IMR-90 (cell line): ENCODE measurements at regions not wholly inside any gene's neighbourhood (a gene's known extent, or its start where the extent isn't known, plus 50 kb on each side); places are given as distances from the start of the nearest gene placed in this dataset.
"Not testable (repeated sequence)": the region's sequence is repeated elsewhere in the genome, so short reads cannot be mapped to it uniquely, and the experiment has no call there.

Source experiments
- ATAC-seq: fragments of 200-7000 bp; cut with Tn5 transposase; 2 replicates; pipeline ENCODE4 v1.9.1; 2020; ENCODE audit warnings: low read depth, mild to moderate bottlenecking, moderate library complexity
- BruUV-seq: library from RNA; stranded (reverse); fragments of 400-500 nt; replicated peaks from 2 replicates; lab custom pipeline; 2021; lab: Mats Ljungman, UMichigan
- CTCF ChIA-PET: fragments of 300-600 bp; formaldehyde crosslinking; extraction: SDS; loops from one replicate; lab custom pipeline; 2021; ENCODE audit warnings: antibody characterized with exemption; lab: Yijun Ruan, JAX
- POLR2A ChIA-PET: fragments of 300-600 bp; sonication (Branson Sonifier 250); formaldehyde crosslinking; loops from one replicate; lab custom pipeline; 2022; ENCODE audit warnings: antibody characterized with exemption; ENCODE audit not compliant: unreplicated experiment; lab: Charles Lee
- DNase-seq: peaks from one replicate; pipeline ENCODE4 v3.0.0; 2013
- H2AFZ ChIP-seq: replicated peaks from 2 replicates; pipeline ENCODE3; 2013; ENCODE audit warnings: low read length, mild to moderate bottlenecking; ENCODE audit not compliant: poor library complexity
- H2AK5ac ChIP-seq: 2 replicates; pipeline ENCODE4 v1.6.1; 2013; ENCODE audit warnings: low read depth, low read length, inconsistent platforms
- H2AK9ac ChIP-seq: replicated peaks from 2 replicates; pipeline ENCODE3; 2013; ENCODE audit warnings: mild to moderate bottlenecking, low read depth, low read length, moderate library complexity; ENCODE audit not compliant: poor library complexity
- H2BK120ac ChIP-seq: 2 replicates; pipeline ENCODE4 v1.6.1; 2013; ENCODE audit warnings: low read depth, low read length, inconsistent platforms
- H2BK15ac ChIP-seq: 3 replicates; pipeline ENCODE4 v1.6.1; 2013; ENCODE audit warnings: low read depth, low read length, inconsistent platforms
- H2BK20ac ChIP-seq: 2 replicates; pipeline ENCODE4 v1.6.1; 2013; ENCODE audit warnings: low read depth, mild to moderate bottlenecking, inconsistent platforms, low read length, moderate library complexity
- H2BK5ac ChIP-seq: 2 replicates; pipeline ENCODE4 v1.6.1; 2013; ENCODE audit warnings: mild to moderate bottlenecking, low read depth, low read length, inconsistent platforms; ENCODE audit not compliant: poor library complexity, severe bottlenecking
- H3K14ac ChIP-seq: replicated peaks from 2 replicates; pipeline ENCODE4 v1.6.1; 2013; ENCODE audit warnings: low read depth, low read length, inconsistent platforms
- H3K18ac ChIP-seq: 2 replicates; pipeline ENCODE4 v1.6.1; 2013; ENCODE audit warnings: low read depth, low read length, control low read depth
- H3K23ac ChIP-seq: 2 replicates; pipeline ENCODE4 v1.6.1; 2013; ENCODE audit warnings: low read depth, low read length, inconsistent platforms
- H3K27ac ChIP-seq: 2 replicates; pipeline ENCODE4 v1.5.1; 2013; ENCODE audit warnings: mild to moderate bottlenecking, control low read depth, low read length; ENCODE audit not compliant: insufficient read depth
- H3K27me3 ChIP-seq: 2 replicates; pipeline ENCODE4 v1.6.1; 2013; ENCODE audit warnings: low read length; ENCODE audit not compliant: control insufficient read depth, insufficient read depth
- H3K36me3 ChIP-seq: 2 replicates; pipeline ENCODE4 v1.6.1; 2013; ENCODE audit warnings: low read length, mixed read lengths; ENCODE audit not compliant: control insufficient read depth, insufficient read depth
- H3K4ac ChIP-seq: 2 replicates; pipeline ENCODE4 v1.6.1; 2013; ENCODE audit warnings: low read depth, low read length, inconsistent platforms
- H3K4me1 ChIP-seq: 2 replicates; pipeline ENCODE4 v1.6.1; 2013; ENCODE audit warnings: low read length, mixed read lengths; ENCODE audit not compliant: control insufficient read depth, insufficient read depth
- H3K4me2 ChIP-seq: 2 replicates; pipeline ENCODE4 v1.6.1; 2013; ENCODE audit warnings: low read depth, mild to moderate bottlenecking, control low read depth, low read length, moderate library complexity
- H3K4me3 ChIP-seq: 2 replicates; pipeline ENCODE4 v1.5.1; 2013; ENCODE audit warnings: low read depth, mild to moderate bottlenecking, control low read depth, low read length, moderate library complexity; ENCODE audit not compliant: insufficient read depth
- H3K56ac ChIP-seq: 2 replicates; pipeline ENCODE4 v1.6.1; 2013; ENCODE audit warnings: low read length, inconsistent platforms; ENCODE audit not compliant: insufficient read depth; ENCODE audit errors: extremely low read depth
- H3K79me1 ChIP-seq, 2 experiments: 2 replicates each; pipeline ENCODE4 v1.6.1; 2013; ENCODE audit warnings: low read length in 2 of 2, inconsistent platforms in 1 of 2, low read depth in 1 of 2
- H3K9ac ChIP-seq: 2 replicates; pipeline ENCODE4 v1.6.1; 2013; ENCODE audit warnings: low read depth, low read length, control low read depth
- H3K9me1 ChIP-seq: 2 replicates; pipeline ENCODE4 v1.6.1; 2013; ENCODE audit warnings: low read length, inconsistent platforms; ENCODE audit not compliant: insufficient read depth
- H3K9me3 ChIP-seq: 2 replicates; pipeline ENCODE4 v1.6.1; 2013; ENCODE audit warnings: low read length; ENCODE audit not compliant: control insufficient read depth, insufficient read depth
- H4K20me1 ChIP-seq: 2 replicates; pipeline ENCODE4 v1.6.1; 2013; ENCODE audit warnings: low read length, inconsistent platforms; ENCODE audit not compliant: insufficient read depth
- H4K5ac ChIP-seq: 2 replicates; pipeline ENCODE4 v1.6.1; 2013; ENCODE audit warnings: mild to moderate bottlenecking, low read depth, low read length, control low read depth
- H4K8ac ChIP-seq, 2 experiments: 2 replicates each; pipeline ENCODE4 v1.6.1; 2013; ENCODE audit warnings: low read depth in 2 of 2, low read length in 2 of 2, control low read depth in 1 of 2, inconsistent platforms in 1 of 2
- H4K91ac ChIP-seq: 2 replicates; pipeline ENCODE4 v1.6.1; 2013; ENCODE audit warnings: low read depth, low read length, inconsistent platforms; ENCODE audit not compliant: insufficient read depth
- BHLHE40 ChIP-seq: fragments of 150-350 bp; IDR thresholded peaks from 2 replicates; pipeline ENCODE4 v1.6.1; 2016; ENCODE audit warnings: mild to moderate bottlenecking, low read depth, low read length
- CHD1 ChIP-seq: IDR thresholded peaks from 2 replicates; pipeline ENCODE4 v1.6.1; 2012; ENCODE audit warnings: low read depth, low read length, improper control_type of control experiment
- MAFK ChIP-seq: IDR thresholded peaks from 2 replicates; pipeline ENCODE4 v1.6.1; 2012; ENCODE audit warnings: low read depth, low read length, improper control_type of control experiment
- NFE2L2 ChIP-seq: fragments of 150-350 bp; IDR thresholded peaks from 2 replicates; pipeline ENCODE4 v1.6.1; 2016; ENCODE audit warnings: low read depth, mild to moderate bottlenecking, low read length
- RFX5 ChIP-seq: IDR thresholded peaks from 2 replicates; pipeline ENCODE4 v1.8.0; 2012; ENCODE audit warnings: low read depth, mild to moderate bottlenecking, low read length, moderate library complexity
- USF2 ChIP-seq: fragments of 150-350 bp; IDR thresholded peaks from 2 replicates; pipeline ENCODE4 v1.6.1; 2017; ENCODE audit warnings: mild to moderate bottlenecking, antibody characterized with exemption, low read length, low read depth
- WGBS, 2 experiments: methylation state at CpG; one replicate each; pipeline versions ENCODE4 v1.1.5 to v1.1.7; 2013; ENCODE audit warnings: missing lambda C conversion rate in 2 of 2; ENCODE audit not compliant: insufficient read length in 1 of 2; ENCODE audit errors: extremely low coverage in 2 of 2; 5-methylcytosine and 5-hydroxymethylcytosine counted together
- dilution Hi-C: fragments of 300-500 bp; cut with HindIII; formaldehyde crosslinking; loops from one replicate; pipeline ENCODE4 v1.14.3; 2018; ENCODE audit warnings: low sequenced_read_pairs; ENCODE audit not compliant: unreplicated experiment
- in situ Hi-C: fragments of 300-500 bp; cut with MboI; formaldehyde crosslinking; loops from 3 replicates; pipeline ENCODE4 v1.14.3; 2019; ENCODE audit warnings: low sequenced_read_pairs, inconsistent platforms, mixed read lengths
- intact Hi-C: fragments of 100-400 bp; cut with micrococcal nuclease; formaldehyde crosslinking; loops from 2 replicates; pipeline ENCODE4 v1.10.0; 2022

DNA sequence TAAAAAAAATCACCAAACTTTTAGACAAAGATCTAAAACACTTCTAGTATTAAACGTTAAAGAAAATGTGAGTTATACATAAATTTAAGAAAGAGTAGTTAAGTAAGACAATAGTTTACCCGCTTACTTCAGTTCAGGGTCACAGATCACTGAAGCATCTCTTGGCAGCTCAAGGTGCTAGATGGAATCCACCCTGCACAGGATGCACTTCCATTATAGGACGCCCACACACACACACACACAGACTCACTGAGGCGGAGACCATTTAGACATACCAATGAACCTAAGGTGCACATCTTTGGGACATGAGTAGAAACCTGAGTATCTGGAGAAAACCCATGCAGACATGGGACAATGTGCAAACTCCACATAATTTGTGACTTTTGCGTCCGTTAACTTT lies 630.6 kb upstream of the ZNF804A start:
- no peaks in the 10 kb centered on the region for H4K20me1 ChIP-seq
- intact Hi-C loops, result no loop called here
- BruUV-seq, result no TSS peak

DNA sequence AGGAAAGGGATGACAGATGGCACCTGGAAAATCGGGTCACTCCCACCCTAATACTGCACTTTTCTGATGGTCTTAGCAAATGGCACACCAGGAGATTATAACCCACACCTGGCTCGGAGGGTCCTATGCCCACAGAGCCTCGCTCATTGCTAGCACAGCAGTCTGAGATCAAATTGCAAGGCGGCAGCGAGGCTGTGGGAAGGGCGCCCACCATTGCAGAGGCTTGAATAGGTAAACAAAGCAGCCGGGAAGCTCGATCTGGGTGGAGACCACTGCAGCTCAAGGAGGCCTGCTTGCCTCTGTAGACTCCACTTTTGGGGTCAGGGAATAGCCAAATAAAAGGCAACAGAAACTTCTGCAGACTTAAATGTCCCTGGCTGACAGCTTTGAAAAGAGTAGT lies 622.7 kb upstream of the ZNF804A start:
- H4K91ac ChIP-seq, H2BK5ac ChIP-seq, H2AK5ac ChIP-seq, H2AK9ac ChIP-seq, H3K9ac ChIP-seq, POLR2A ChIA-PET, BruUV-seq, H3K4ac ChIP-seq, H4K20me1 ChIP-seq, H3K18ac ChIP-seq, H3K9me3 ChIP-seq, H2BK120ac ChIP-seq, H2AFZ ChIP-seq, H4K8ac ChIP-seq, CTCF ChIA-PET, H3K79me1 ChIP-seq, H2BK20ac ChIP-seq, intact Hi-C loops, H3K27me3 ChIP-seq, H3K4me2 ChIP-seq, DNase-seq, H3K56ac ChIP-seq, H3K9me1 ChIP-seq, H3K4me3 ChIP-seq, H3K27ac ChIP-seq, H3K36me3 ChIP-seq, H3K14ac ChIP-seq, in situ Hi-C loops, H3K23ac ChIP-seq, H3K4me1 ChIP-seq, H4K5ac ChIP-seq, H2BK15ac ChIP-seq, ATAC-seq, dilution Hi-C loops: not testable (repeated sequence)
- WGBS, 2 experiments, result 35% methylated on average over 3 of the region's 8 CpGs; no CpG with 5 or more reads in 1 of the 2 experiments

More for the DNA sequence above, 630.6 kb upstream of the ZNF804A start:
- H3K4me2 ChIP-seq, result no peak overlapping the region
- H3K27ac ChIP-seq, result no peak overlapping the region
- H4K91ac ChIP-seq, result no peak overlapping the region
- H3K4ac ChIP-seq, result no peak overlapping the region
- no peaks in the 10 kb centered on the region for H3K36me3 ChIP-seq
- no peak overlapping the region for H2BK15ac ChIP-seq
- DNase-seq (no peak), ATAC-seq (no peak)
- no peak overlapping the region for H3K14ac ChIP-seq
- H3K27me3 ChIP-seq, result no peaks in the 10 kb centered on the region
- no peak overlapping the region for H2AFZ ChIP-seq
- H2BK120ac ChIP-seq, result no peak overlapping the region
- POLR2A ChIA-PET, result no interaction called here
- no peak overlapping the region for H2BK20ac ChIP-seq
- no peak overlapping the region for H3K23ac ChIP-seq
- no CpG with 5 or more reads among the region's 6 CpGs for WGBS, 2 experiments
- H3K79me1 ChIP-seq, result no peaks in the 10 kb centered on the region
- TF ChIP-seq BHLHE40 (no peak), RFX5 (no peak), USF2 (no peak), MAFK (no peak), CHD1 (no peak), NFE2L2 (no peak)
- H3K18ac ChIP-seq, result no peak overlapping the region
- no peak overlapping the region for H2AK9ac ChIP-seq
- H2AK5ac ChIP-seq, result no peak overlapping the region
- H3K4me3 ChIP-seq, result no peak overlapping the region
- H3K4me1 ChIP-seq, result no peaks in the 10 kb centered on the region
- no peak overlapping the region for H4K5ac ChIP-seq
- in situ Hi-C loops, result no loop called here
- CTCF ChIA-PET, result no interaction called here
- no peak overlapping the region for H3K9ac ChIP-seq
- H3K9me1 ChIP-seq, result no peaks in the 10 kb centered on the region
- peaks cover 2% of the 10 kb centered on the region; the same call in 1 of the 2 replicates for H3K9me3 ChIP-seq
- no peak overlapping the region for H3K56ac ChIP-seq
- no peak overlapping the region for H4K8ac ChIP-seq
- H2BK5ac ChIP-seq, result no peak overlapping the region
- dilution Hi-C loops, result no loop called here
